MCF 10A (cell line): ENCODE measurements at regions not wholly inside any gene's neighbourhood (a gene's known extent, or its start where the extent isn't known, plus 50 kb on each side); places are given as distances from the start of the nearest gene placed in this dataset.

Source experiments
- BruUV-seq: library from RNA; stranded (reverse); fragments of 400-500 nt; replicated peaks from 2 replicates; lab custom pipeline; 2021; lab: Mats Ljungman, UMichigan
- CTCF ChIA-PET: fragments of 300-600 bp; sonication (Branson Sonifier 250); formaldehyde crosslinking; extraction: SDS; loops from one replicate; lab custom pipeline; 2021; ENCODE audit warnings: antibody characterized with exemption, inconsistent platforms; lab: Yijun Ruan, JAX
- POLR2A ChIA-PET: fragments of 300-600, 350-650 bp; sonication (Branson Sonifier 250); formaldehyde crosslinking; extraction: SDS; loops from one replicate; lab custom pipeline; 2020; ENCODE audit warnings: antibody characterized with exemption, inconsistent platforms; lab: Yijun Ruan, JAX
- DNase-seq: peaks from one replicate; pipeline ENCODE4 v3.0.0-alpha.2; 2018; ENCODE audit not compliant: unreplicated experiment
- H3K27ac Mint-ChIP-seq: one replicate; pipeline ENCODE4 v1.8.0; 2022; ENCODE audit warnings: mild to moderate bottlenecking, low read depth, mixed read lengths; ENCODE audit not compliant: unreplicated experiment
- H3K27me3 Mint-ChIP-seq: one replicate; pipeline ENCODE4 v1.8.0; 2022; ENCODE audit warnings: mixed read lengths; ENCODE audit not compliant: insufficient read depth, unreplicated experiment
- H3K36me3 Mint-ChIP-seq: one replicate; pipeline ENCODE4 v1.8.0; 2022; ENCODE audit warnings: mild to moderate bottlenecking, moderate library complexity, mixed read lengths; ENCODE audit not compliant: insufficient read depth, unreplicated experiment
- H3K4me1 Mint-ChIP-seq: one replicate; pipeline ENCODE4 v1.8.0; 2022; ENCODE audit warnings: mixed read lengths; ENCODE audit not compliant: insufficient read depth, unreplicated experiment
- H3K4me3 Mint-ChIP-seq: one replicate; pipeline ENCODE4 v1.8.0; 2022; ENCODE audit warnings: mild to moderate bottlenecking, moderate library complexity, mixed read lengths; ENCODE audit not compliant: unreplicated experiment
- H3K9me3 Mint-ChIP-seq: one replicate; pipeline ENCODE4 v1.8.0; 2022; ENCODE audit warnings: mixed read lengths; ENCODE audit not compliant: unreplicated experiment
- intact Hi-C: fragments of 100-400 bp; cut with micrococcal nuclease; formaldehyde crosslinking; loops from 2 replicates; pipeline ENCODE4 v1.14.1; 2022
- TF ChIP-seq, protein P1 (sequence below): fragments of 200-600 bp; IDR thresholded peaks from one replicate; pipeline ENCODE4 v1.8.0; 2022; ENCODE audit warnings: antibody characterized with exemption, mild to moderate bottlenecking; ENCODE audit not compliant: unreplicated experiment

- Mint-ChIP-seq H3K27ac (no peak overlapping the region), H3K4me1 (no peaks in the 10 kb centered on the region), H3K36me3 (no peaks in the 10 kb centered on the region), H3K9me3 (no peaks in the 10 kb centered on the region), H3K4me3 (no peak overlapping the region), H3K27me3 (peaks cover 24% of the 10 kb centered on the region)
- TF ChIP-seq, protein P1, sequence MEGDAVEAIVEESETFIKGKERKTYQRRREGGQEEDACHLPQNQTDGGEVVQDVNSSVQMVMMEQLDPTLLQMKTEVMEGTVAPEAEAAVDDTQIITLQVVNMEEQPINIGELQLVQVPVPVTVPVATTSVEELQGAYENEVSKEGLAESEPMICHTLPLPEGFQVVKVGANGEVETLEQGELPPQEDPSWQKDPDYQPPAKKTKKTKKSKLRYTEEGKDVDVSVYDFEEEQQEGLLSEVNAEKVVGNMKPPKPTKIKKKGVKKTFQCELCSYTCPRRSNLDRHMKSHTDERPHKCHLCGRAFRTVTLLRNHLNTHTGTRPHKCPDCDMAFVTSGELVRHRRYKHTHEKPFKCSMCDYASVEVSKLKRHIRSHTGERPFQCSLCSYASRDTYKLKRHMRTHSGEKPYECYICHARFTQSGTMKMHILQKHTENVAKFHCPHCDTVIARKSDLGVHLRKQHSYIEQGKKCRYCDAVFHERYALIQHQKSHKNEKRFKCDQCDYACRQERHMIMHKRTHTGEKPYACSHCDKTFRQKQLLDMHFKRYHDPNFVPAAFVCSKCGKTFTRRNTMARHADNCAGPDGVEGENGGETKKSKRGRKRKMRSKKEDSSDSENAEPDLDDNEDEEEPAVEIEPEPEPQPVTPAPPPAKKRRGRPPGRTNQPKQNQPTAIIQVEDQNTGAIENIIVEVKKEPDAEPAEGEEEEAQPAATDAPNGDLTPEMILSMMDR, result no peak
- intact Hi-C loops, result no loop called here
- DNase-seq, result no peak
- POLR2A ChIA-PET, result interaction anchor here (0.6 kb wide), 1 partner anchor 308 kb away, joined by 3 read pairs; no protein-coding TSS in a partner anchor
- BruUV-seq, result no TSS peak
- CTCF ChIA-PET, result interaction anchor here (0.6 kb wide), 1 partner anchor 106 kb away, joined by 3 read pairs; no protein-coding TSS in a partner anchor
Observed at GRCh38 chr9:96068511-96068910, 193.0 kb downstream of the ERCC6L2 start.

GRCh38 chr9:96067600-96067999 lies 192.1 kb downstream of the ERCC6L2 start:
- DNase-seq, result no peak
- intact Hi-C loops, result no loop called here
- no TSS peak for BruUV-seq

GRCh38 chr9:96067004-96067403 lies 191.5 kb downstream of the ERCC6L2 start:
- no peaks in the 10 kb centered on the region for H3K9me3 Mint-ChIP-seq
- intact Hi-C loops, result no loop called here
- peaks cover 2% of the 10 kb centered on the region for H3K36me3 Mint-ChIP-seq
- no TSS peak for BruUV-seq
- no peak for DNase-seq
- H3K4me3 Mint-ChIP-seq, result no peak overlapping the region
- H3K27me3 Mint-ChIP-seq, result peaks cover 20% of the 10 kb centered on the region
- TF ChIP-seq, protein P1, result no peak
- CTCF ChIA-PET, result no interaction called here
- H3K27ac Mint-ChIP-seq, result no peak overlapping the region
- no peaks in the 10 kb centered on the region for H3K4me1 Mint-ChIP-seq
- POLR2A ChIA-PET, result no interaction called here

More at GRCh38 chr9:96067600-96067999, 192.1 kb downstream of the ERCC6L2 start:
- no peaks in the 10 kb centered on the region for H3K36me3 Mint-ChIP-seq
- TF ChIP-seq, protein P1, result no peak
- CTCF ChIA-PET, result interaction anchor here (0.6 kb wide), 1 partner anchor 110 kb away, joined by 5 read pairs; no protein-coding TSS in a partner anchor
- no peak overlapping the region for H3K27ac Mint-ChIP-seq
- no peak overlapping the region for H3K4me3 Mint-ChIP-seq
- peaks cover 20% of the 10 kb centered on the region for H3K27me3 Mint-ChIP-seq
- no peaks in the 10 kb centered on the region for H3K9me3 Mint-ChIP-seq
- POLR2A ChIA-PET, result no interaction called here
- H3K4me1 Mint-ChIP-seq, result no peaks in the 10 kb centered on the region

DNA sequence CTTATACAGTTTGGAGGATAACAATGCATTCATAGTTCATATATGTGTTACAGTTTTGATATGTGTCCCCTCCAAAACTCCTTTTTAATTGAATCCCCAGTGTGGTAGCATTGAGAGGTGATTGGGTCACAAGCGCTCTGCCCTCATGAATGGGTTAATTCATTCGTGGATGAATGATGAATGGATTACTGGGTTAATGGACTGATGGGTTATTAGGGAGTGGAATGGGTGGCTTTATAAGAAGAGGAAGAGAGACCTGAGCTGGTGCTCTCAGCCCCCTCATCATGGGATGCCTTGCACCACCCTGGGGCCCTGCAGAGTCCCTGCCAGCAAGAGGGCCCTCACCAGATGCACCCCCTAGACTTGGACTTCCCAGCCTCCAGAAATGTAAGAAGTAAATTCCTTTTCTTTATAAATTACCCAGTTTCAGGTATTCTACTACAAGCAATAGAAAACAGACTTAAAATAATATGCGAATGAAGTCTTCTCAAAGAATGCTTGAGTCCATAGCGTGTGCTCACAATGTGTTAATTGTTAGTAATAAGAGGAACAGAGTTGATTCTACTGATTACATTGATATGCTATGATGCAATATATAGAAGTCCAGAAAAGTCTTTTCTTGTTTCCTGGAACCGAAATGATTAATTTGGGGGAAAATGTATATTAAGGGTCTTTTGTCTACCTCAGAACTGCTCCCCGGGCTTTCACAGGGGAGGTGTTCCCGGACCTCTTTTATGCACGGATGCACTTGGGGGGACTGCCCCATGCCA lies 190.2 kb downstream of the ERCC6L2 start:
- intact Hi-C loops, result no loop called here
- POLR2A ChIA-PET, result no interaction called here
- Mint-ChIP-seq H3K4me3 (no peak overlapping the region), H3K36me3 (peaks cover 6% of the 10 kb centered on the region), H3K4me1 (no peaks in the 10 kb centered on the region), H3K27ac (no peak overlapping the region), H3K27me3 (peaks cover 20% of the 10 kb centered on the region), H3K9me3 (no peaks in the 10 kb centered on the region)
- no TSS peak for BruUV-seq
- no peak for DNase-seq
- TF ChIP-seq, protein P1, result no peak
- CTCF ChIA-PET, result no interaction called here
